ENCODE measurements at regions not wholly inside any gene's neighbourhood (a gene's known extent, or its start where the extent isn't known, plus 50 kb on each side); places are given as distances from the start of the nearest gene placed in this dataset.
"Not testable (repeated sequence)": the region's sequence is repeated elsewhere in the genome, so short reads cannot be mapped to it uniquely, and the experiment has no call there.

GRCh38 chr15:92728266-92728665 lies 72.7 kb upstream of the FAM174B start:
- no peak overlapping the region for H3K4me3 ChIP-seq (ENCODE audit: low read depth, low read length)
- DNase-seq (ENCODE audit: low read depth, low spot score), result no peak
- in situ Hi-C loops (cut with HindIII; ENCODE audit: low sequenced_read_pairs), result no loop called here
- no peak for TF ChIP-seq CTCF (IDR thresholded peaks at IDR 0.05; ENCODE audit: low read depth, low read length)

DNA sequence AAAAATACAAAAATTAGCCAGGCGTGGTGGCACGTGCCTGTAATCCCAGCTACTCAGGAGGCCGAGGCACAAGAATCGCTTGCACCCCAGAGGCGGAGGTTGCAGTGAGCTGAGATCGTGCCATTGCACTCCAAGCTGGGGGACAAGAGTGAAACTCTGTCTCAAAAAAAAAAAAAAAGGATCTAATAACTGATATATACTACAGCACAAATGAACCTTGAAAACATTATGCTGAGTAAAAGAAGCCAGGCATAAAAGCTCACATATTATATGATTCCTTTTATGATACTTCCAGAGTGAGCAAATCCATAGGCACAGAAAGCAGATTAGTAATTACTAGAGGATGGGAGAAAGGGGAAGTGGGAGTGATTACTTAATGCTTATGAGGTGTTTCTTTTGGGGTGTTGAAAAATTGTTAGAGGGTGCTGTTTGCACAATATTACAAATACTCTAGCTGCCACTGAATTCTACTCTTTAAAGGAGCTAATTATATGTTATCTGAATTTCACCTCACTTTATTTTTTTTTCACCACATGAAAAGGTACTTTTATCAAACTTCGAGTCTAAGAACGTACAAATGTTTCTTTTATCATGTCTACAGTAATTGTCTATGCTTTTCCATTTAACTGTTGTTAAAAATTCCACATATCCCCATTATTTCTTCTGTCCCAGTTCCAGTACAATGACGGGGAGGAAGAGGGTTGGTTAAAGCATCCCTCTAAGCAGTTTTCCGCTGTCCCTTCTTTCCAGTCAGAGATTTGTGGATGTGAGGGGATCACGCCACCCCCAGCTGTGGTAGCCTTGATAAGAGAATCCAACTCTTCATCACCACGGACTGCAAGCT lies 77.7 kb upstream of the FAM174B start:
- no peak for DNase-seq (ENCODE audit: low read depth, low spot score)
- TF ChIP-seq CTCF (IDR thresholded peaks at IDR 0.05; ENCODE audit: low read depth, low read length), result no peak
- in situ Hi-C loops (cut with HindIII; ENCODE audit: low sequenced_read_pairs), result no loop called here
- peak overlapping the region; percentile 47 for H3K4me3 ChIP-seq (ENCODE audit: low read depth, low read length)

GRCh38 chr15:92733934-92734521 lies 78.5 kb upstream of the FAM174B start:
- in situ Hi-C loops (cut with HindIII; ENCODE audit: low sequenced_read_pairs), result no loop called here
- TF ChIP-seq CTCF (IDR thresholded peaks at IDR 0.05; ENCODE audit: low read depth, low read length), result no peak
- DNase-seq (ENCODE audit: low read depth, low spot score), result peak; percentile 52
- H3K4me3 ChIP-seq (ENCODE audit: low read depth, low read length), result peak overlapping the region; percentile 47

DNA sequence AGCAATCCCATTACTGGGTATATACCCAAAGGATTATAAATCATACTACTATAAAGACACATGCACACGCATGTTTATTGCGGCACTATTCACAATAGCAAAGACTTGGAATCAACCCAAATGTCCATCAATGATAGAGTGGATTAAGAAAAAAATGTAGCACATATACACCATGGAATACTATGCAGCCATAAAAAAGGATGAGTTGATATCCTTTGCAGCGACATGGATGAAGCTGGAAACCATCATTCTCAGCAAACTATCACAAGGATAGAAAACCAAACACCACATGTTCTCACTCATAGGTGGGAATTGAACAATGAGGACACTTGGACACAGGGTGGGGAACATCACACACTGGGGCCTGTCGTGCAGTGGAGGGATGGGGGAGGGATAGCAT lies 83.7 kb upstream of the FAM174B start:
- H3K4me3 ChIP-seq (ENCODE audit: low read depth, low read length); in situ Hi-C loops (cut with HindIII; ENCODE audit: low sequenced_read_pairs); DNase-seq (ENCODE audit: low read depth, low spot score): not testable (repeated sequence)

DNA sequence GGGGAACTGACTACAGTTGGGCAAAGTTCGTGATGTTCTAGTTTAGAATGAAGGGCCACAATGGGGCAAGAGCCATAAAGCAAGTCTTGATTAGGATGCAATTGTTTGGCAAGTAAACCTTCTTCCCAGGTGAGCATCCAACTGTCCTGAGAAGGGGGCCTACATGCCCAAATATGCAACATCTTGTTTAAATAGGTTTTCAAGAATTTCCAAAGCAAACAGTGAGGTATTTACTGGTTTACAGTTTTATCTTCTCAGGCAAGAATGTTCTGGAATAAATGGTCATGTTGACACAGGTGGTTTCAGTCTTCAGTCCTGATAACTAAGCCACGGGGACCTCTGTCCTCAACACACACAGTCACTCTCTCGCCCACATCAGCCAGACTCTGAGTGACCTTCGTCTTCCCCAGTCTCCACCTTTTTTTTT lies 90.3 kb upstream of the FAM174B start:
- H3K4me3 ChIP-seq (ENCODE audit: low read depth, low read length), result no peak overlapping the region
- in situ Hi-C loops (cut with HindIII; ENCODE audit: low sequenced_read_pairs), result no loop called here
- TF ChIP-seq CTCF (IDR thresholded peaks at IDR 0.05; ENCODE audit: low read depth, low read length), result no peak
- no peak for DNase-seq (ENCODE audit: low read depth, low spot score)

DNA sequence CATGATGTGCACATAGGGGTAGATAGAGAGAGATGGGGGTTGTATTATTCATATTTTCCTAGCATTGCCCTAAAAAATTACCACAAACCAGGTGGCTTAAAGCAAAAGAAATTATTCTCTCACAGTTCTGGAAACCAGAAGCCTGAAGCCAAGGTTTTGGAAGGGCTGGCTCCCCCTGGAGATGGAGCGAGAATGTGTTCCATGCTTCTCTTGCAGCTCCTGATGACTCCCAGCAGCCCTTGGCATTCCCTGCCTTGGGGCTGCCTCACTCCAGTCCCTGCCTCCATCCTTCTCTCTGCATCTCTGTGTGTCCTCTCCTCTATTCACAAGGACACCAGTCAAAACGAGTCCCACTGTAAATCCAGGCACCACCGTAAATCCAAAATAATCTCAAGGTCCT lies 91.5 kb upstream of the FAM174B start:
- no peak overlapping the region for H3K4me3 ChIP-seq (ENCODE audit: low read depth, low read length)
- no peak for DNase-seq (ENCODE audit: low read depth, low spot score)
- in situ Hi-C loops (cut with HindIII; ENCODE audit: low sequenced_read_pairs), result no loop called here
- TF ChIP-seq CTCF (IDR thresholded peaks at IDR 0.05; ENCODE audit: low read depth, low read length), result no peak

GRCh38 chr15:92749216-92749615 lies 93.6 kb upstream of the FAM174B start:
- no peak overlapping the region for H3K4me3 ChIP-seq (ENCODE audit: low read depth, low read length)
- in situ Hi-C loops (cut with HindIII; ENCODE audit: low sequenced_read_pairs), result no loop called here
- TF ChIP-seq CTCF (IDR thresholded peaks at IDR 0.05; ENCODE audit: low read depth, low read length), result no peak
- DNase-seq (ENCODE audit: low read depth, low spot score), result no peak

Measured in astrocyte of the spinal cord (primary cell).